Endothelial cell of hepatic sinusoid (primary cell): ENCODE measurements at regions not wholly inside any gene's neighbourhood (a gene's known extent, or its start where the extent isn't known, plus 50 kb on each side); places are given as distances from the start of the nearest gene placed in this dataset.
"Not testable (repeated sequence)": the region's sequence is repeated elsewhere in the genome, so short reads cannot be mapped to it uniquely, and the experiment has no call there.

Source experiments
- in situ Hi-C: cut with HindIII; loops from 2 replicates; pipeline ENCODE4 v1.10.0; 2017; ENCODE audit warnings: low sequenced_read_pairs

GRCh38 chr20:1845163-1845523 lies 50.1 kb upstream of the SIRPA start:
- in situ Hi-C loops = no loop called here

- in situ Hi-C loops = no loop called here
Observed at GRCh38 chr20:1844325-1845162, 50.7 kb upstream of the SIRPA start.

GRCh38 chr20:1842281-1842680 lies 52.9 kb upstream of the SIRPA start:
- in situ Hi-C loops = no loop called here

GRCh38 chr20:1841554-1842140 lies 53.6 kb upstream of the SIRPA start:
- in situ Hi-C loops = no loop called here

- in situ Hi-C loops = no loop called here
Observed at GRCh38 chr20:1840817-1841553, 54.2 kb upstream of the SIRPA start.

GRCh38 chr20:1839376-1840317 lies 55.6 kb upstream of the SIRPA start:
- in situ Hi-C loops = not testable (repeated sequence)

GRCh38 chr20:1838556-1839279 lies 56.5 kb upstream of the SIRPA start:
- in situ Hi-C loops = no loop called here

GRCh38 chr20:1835186-1836035 lies 59.8 kb upstream of the SIRPA start:
- in situ Hi-C loops = no loop called here

- in situ Hi-C loops = no loop called here
Observed at GRCh38 chr20:1833728-1834726, 61.2 kb upstream of the SIRPA start.

- in situ Hi-C loops = no loop called here
Observed at GRCh38 chr20:1833216-1833615, 62.0 kb upstream of the SIRPA start.

GRCh38 chr20:1832634-1833033 lies 62.6 kb upstream of the SIRPA start:
- in situ Hi-C loops = no loop called here

GRCh38 chr20:1831606-1832005 lies 63.6 kb upstream of the SIRPA start:
- in situ Hi-C loops = no loop called here

- in situ Hi-C loops = no loop called here
Observed at GRCh38 chr20:1831096-1831495, 64.1 kb upstream of the SIRPA start.

- in situ Hi-C loops = no loop called here
Observed at GRCh38 chr20:1830240-1830639, 65.0 kb upstream of the SIRPA start.

GRCh38 chr20:1829531-1829930 lies 65.7 kb upstream of the SIRPA start:
- in situ Hi-C loops = no loop called here

GRCh38 chr20:1828786-1829131 lies 66.4 kb upstream of the SIRPA start:
- in situ Hi-C loops = no loop called here

GRCh38 chr20:1827974-1828785 lies 67.0 kb upstream of the SIRPA start:
- in situ Hi-C loops = no loop called here
